HG03342 (cell line): ENCODE measurements at regions not wholly inside any gene's neighbourhood (a gene's known extent, or its start where the extent isn't known, plus 50 kb on each side); places are given as distances from the start of the nearest gene placed in this dataset.
"Not testable (repeated sequence)": the region's sequence is repeated elsewhere in the genome, so short reads cannot be mapped to it uniquely, and the experiment has no call there.

ENCODE experiments used
- ATAC-seq: cut with Tn5 transposase; IDR thresholded peaks from one replicate; pipeline ENCODE4 v1.9.1; 2021; ENCODE audit warnings: mild to moderate bottlenecking, moderate library complexity; ENCODE audit not compliant: unreplicated experiment

DNA sequence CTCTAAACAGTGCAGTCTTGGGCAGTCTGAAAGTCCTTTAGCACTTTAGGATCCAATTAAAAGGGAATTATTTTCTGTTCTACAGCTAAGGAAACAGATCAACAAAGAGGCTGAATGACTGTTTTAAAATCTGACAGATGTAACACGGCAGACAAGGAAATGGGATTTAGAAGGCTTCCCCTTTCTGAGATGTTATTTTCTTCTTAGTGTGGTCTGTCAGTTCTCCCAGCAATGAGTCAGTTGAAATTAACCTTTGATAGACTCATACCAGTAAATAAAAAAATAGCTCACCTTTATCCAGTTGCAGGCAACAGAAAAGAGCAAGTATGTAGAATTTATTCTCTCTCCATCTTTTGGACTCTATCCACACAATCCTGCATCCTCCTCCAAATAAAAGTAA, 98.1 kb downstream of the NEDD1 start:
- ATAC-seq, result no peak

DNA sequence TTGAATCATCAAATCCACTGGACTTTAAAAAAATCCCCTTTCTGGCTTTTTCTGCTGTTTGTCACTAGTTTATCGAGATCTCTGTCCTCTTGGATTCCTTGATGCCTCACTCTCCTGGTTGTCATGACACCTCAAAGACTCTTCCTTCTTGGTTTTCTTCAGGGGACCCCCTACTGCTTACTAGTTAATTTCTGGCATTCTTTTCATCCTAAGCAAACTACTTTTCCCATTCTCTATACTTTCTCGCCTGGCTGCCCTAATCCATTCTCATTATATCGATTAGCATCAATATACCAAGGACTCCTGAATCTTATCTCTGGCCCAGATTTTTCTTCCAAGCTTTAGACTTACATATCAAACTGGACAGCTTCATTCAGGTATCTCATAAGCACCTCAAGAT, 98.6 kb downstream of the NEDD1 start:
- no peak for ATAC-seq

DNA sequence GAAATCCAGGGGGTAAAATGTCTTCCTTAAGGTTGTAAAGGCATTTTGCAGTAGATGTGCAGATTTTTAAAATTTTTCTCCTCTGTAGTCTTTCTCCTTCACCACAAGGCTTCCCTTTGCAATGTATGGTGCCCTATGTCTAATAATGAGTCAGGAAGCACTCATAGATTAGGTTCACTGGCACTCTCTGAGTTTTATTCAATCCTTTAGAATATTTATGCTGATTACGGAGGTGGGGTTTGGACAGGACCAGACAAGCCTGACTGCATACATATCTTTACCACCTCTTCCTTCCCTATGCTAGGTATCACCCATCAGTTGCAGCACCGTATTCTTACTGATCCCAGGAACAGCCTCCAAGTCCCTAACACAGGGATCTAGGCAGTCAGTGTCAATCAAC, 99.5 kb downstream of the NEDD1 start:
- no peak for ATAC-seq

DNA sequence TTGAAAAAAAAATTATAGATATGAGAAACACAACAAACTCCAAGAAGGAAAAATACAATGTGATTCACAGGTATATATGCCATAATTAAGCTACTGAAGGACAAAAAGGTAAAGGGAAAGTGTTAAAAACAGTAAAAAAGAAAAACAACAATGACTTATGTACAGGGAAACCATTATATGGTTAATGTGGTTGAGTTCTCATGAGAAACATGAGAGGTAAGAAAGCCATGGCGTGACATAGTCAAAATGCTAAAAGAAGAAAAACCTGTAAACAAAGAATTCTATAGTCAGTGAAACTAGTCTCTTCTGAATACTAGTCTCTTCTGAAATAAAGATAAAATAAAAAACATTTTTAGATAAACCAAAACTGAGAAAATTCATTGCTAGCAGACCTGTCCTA, 109.1 kb downstream of the NEDD1 start:
- ATAC-seq, result no peak

- ATAC-seq, result no peak
These were observed 110.2 kb downstream of the NEDD1 start for GRCh38 chr12:97017213-97017612.

DNA sequence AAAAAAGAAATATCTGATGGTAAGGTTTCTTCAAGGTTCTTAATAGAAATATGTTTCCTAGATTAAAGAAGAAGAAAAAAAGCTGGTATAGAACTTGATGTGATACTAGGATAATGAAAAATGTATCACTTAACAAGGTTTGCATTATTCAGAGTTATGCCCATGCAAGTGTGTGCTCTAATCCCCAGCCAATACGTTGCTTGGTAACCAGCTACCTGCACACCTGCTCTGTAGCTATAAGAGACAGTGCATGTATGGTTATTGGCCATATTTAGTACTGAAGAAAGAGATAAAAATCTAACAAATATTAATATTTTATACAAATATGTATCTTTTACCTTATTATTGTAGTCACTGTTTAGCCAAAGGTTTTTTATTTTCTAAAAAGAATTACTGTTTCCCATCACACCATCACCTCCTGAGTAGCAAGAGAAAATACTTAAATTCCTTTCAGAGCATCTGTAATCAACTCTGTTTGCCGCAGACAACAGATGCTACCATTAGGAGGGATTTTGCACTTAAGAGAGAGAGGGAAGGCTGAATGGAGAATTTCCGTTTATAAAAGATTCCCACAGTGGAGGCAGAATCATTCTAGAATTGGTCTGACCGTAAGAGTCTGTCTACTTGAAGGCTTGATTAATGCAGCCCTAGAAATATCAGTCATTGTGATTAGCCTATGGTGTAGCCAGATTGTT, 115.6 kb downstream of the NEDD1 start:
- no peak for ATAC-seq

- ATAC-seq, result no peak
These were observed 117.3 kb downstream of the NEDD1 start for GRCh38 chr12:97024393-97024792.

- no peak for ATAC-seq
These were observed 119.8 kb downstream of the NEDD1 start for GRCh38 chr12:97026901-97027300.

- no peak for ATAC-seq
These were observed 120.4 kb downstream of the NEDD1 start for GRCh38 chr12:97027482-97027881.

- no peak for ATAC-seq
These were observed 131.1 kb downstream of the NEDD1 start for GRCh38 chr12:97038131-97038530.

- no peak for ATAC-seq
These were observed 131.8 kb downstream of the NEDD1 start for GRCh38 chr12:97038834-97039233.

- no peak for ATAC-seq
These were observed 139.8 kb downstream of the NEDD1 start for GRCh38 chr12:97046901-97047300.

- ATAC-seq, result no peak
These were observed 140.3 kb downstream of the NEDD1 start for GRCh38 chr12:97047361-97047760.

DNA sequence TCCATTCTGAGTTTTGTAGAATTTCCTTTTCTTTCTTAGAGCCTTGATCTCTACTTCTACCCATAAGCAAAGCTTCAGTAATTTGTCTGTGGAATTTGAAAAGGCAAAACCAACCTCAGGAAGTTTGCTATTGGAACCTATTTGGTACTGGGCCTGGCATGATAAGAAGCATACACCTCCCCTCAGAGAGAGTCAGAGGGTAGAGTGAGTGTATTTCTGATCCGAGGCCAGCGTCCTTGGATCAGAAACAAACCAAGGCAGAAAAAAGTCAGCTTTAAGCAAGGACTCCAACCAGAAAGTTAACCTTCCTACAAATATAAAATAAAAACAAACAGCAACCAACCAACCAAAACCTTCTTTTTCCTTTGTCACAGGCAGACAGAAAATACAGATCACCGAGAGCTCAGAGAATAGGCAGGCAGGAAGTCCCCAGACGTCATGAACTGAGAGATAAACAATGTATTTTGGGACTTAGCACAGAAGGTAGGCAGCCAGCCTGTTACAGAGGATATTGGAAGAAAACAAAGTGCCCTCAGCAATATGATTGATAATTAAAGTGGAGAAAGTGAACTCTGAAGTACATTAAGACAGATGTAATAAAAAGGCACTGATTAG, 141.5 kb downstream of the NEDD1 start:
- no peak for ATAC-seq

GRCh38 chr12:97050509-97050908, 143.5 kb downstream of the NEDD1 start:
- ATAC-seq, result no peak

DNA sequence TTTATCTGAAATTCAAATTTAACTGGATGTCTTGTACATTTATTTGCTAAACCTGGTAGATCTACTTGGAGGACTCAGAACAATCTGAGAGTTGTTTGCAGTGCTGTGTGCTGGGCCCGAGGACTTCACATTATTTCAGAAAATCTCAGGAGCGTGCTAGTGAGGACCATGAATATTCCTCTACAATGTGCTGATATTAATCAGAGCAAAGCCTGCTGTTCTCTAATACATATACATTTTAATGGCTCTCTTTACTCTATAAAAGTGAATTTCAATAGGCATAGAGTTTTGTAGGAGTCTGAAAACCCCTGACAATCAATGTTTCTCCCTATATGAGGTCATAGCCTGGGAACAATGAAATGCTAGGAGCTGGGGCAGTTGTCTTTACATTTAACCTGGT, 144.3 kb downstream of the NEDD1 start:
- no peak for ATAC-seq

GRCh38 chr12:97061171-97061570, 154.1 kb downstream of the NEDD1 start:
- no peak for ATAC-seq

DNA sequence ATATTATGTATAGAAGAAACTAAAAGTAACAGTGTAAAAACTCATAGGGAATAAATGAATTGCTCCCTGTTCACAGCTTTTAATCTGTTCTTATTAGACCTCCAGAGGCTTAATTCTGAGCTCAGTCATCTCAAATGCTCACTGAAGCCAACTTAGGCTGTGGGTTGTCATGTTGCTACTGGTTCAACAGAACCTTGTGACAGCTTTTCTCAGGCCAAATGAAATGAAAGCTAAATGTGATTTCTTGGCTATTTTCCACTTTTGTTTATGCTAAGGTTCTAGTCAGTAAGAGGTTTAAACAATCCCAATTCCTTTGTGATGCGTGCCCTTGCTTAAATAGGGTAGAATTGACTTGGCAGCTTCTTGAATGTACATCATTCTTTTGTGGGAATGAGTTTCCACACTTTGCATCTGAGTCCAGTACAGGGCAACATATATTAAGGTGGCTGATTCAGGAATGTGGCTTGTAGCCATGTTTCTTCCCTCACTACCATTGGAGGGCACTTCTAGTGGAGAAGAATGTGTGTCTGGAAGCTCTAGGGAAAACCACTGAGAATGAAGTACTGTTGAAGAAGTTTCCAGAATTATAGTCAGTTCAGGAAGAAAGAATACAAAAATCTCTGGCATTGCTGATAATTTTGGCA, 156.4 kb downstream of the NEDD1 start:
- no peak for ATAC-seq

DNA sequence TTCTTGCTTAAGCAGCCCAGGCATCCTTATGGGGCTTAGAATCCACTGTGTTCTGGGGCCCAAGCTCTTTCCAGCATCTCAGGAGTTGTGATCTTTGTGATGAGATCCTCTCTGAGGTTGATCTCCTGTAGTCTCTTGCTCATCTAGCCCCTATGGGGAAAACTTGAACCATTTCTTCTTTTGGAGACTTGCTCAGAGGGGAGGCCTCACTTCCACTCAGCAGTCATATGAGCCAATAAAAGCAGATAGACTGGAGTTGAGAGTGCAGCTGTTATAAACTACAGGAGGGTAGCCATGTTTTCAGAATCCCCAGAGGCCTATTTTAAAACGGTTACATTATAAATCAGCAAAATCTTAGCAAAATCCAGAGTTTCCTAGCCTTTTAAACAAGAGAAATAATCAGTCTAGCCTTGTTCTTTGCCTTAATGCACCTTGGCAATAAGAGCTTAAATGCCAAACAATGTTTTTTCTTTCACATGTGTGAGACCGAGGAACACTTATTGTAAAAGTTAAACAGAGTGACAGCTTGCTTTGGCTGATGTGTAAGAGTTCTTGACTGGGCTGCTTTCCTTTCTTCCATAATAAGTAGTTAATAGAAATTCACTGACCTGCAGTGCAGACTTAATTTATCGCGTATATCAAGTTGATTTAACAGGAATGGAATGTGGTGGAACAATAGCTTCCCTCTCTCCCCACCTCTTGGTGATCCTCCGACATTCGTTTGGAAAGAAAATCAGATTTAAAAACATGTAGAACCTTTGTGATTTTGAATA, 168.3 kb downstream of the NEDD1 start:
- no peak for ATAC-seq

GRCh38 chr12:97075934-97076630, 169.0 kb downstream of the NEDD1 start:
- ATAC-seq, result no peak

GRCh38 chr12:97076912-97077311, 169.9 kb downstream of the NEDD1 start:
- not testable (repeated sequence) for ATAC-seq
